Testis (tissue), 2 donors: ENCODE measurements at regions not wholly inside any gene's neighbourhood (a gene's known extent, or its start where the extent isn't known, plus 50 kb on each side); places are given as distances from the start of the nearest gene placed in this dataset.

Experiments
- POLR2A ChIP-seq: fragments of 450-650 bp; IDR thresholded peaks from one replicate; pipeline ENCODE4 v1.6.1; 2017; ENCODE audit warnings: antibody characterized with exemption, mild to moderate bottlenecking, moderate library complexity
- TF ChIP-seq, protein P1 (sequence below), 3 experiments: fragments of 450-650 bp in 2 of 3; fragments of 200-600 bp in 1 of 3; sonication (generic) in 1 of 3; IDR thresholded peaks; one replicate each; pipeline ENCODE4 v1.5.1; 2016 to 2019; ENCODE audit warnings: antibody characterized with exemption in 3 of 3, mild to moderate bottlenecking in 2 of 3, moderate library complexity in 1 of 3

DNA sequence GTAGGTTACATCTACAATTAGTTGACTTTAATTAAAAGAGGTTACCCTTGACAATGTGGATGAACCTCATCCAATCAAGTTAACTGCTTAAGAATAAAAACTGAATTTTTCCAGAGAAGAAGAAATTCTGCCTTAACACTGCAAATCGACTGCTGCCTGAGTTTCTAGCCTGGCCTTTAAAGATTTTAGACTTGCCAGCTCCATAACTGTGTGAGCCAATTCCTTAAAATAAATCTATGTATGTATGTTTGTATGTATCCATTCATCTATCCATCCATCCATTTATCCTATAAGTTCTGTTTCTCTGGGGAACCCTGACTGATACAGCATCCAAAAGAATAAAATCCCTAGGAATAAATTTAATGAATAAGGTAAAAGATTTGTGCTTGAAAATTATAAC, 136.1 kb downstream of the TMEM38B start:
- TF ChIP-seq, protein P1, sequence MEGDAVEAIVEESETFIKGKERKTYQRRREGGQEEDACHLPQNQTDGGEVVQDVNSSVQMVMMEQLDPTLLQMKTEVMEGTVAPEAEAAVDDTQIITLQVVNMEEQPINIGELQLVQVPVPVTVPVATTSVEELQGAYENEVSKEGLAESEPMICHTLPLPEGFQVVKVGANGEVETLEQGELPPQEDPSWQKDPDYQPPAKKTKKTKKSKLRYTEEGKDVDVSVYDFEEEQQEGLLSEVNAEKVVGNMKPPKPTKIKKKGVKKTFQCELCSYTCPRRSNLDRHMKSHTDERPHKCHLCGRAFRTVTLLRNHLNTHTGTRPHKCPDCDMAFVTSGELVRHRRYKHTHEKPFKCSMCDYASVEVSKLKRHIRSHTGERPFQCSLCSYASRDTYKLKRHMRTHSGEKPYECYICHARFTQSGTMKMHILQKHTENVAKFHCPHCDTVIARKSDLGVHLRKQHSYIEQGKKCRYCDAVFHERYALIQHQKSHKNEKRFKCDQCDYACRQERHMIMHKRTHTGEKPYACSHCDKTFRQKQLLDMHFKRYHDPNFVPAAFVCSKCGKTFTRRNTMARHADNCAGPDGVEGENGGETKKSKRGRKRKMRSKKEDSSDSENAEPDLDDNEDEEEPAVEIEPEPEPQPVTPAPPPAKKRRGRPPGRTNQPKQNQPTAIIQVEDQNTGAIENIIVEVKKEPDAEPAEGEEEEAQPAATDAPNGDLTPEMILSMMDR (IDR thresholded peaks at IDR 0.05) = no peak
- TF ChIP-seq POLR2A = no peak
